Spleen (tissue), 11 donors: ENCODE measurements at regions not wholly inside any gene's neighbourhood (a gene's known extent, or its start where the extent isn't known, plus 50 kb on each side); places are given as distances from the start of the nearest gene placed in this dataset.

Experiments
- DNase-seq: peaks from one replicate; pipeline ENCODE4 v3.0.0-alpha.2; 2020
- H3K27ac ChIP-seq, 8 donors: fragments of 200-600 bp; sonication (generic) in 7 of 8; 1 replicate in 4 of 8; 2 replicates in 4 of 8; pipeline versions ENCODE4 v1.5.0 to v1.8.0; 2016 to 2021; ENCODE audit warnings: inconsistent platforms in 4 of 8, mild to moderate bottlenecking in 4 of 8, moderate library complexity in 1 of 8
- H3K27me3 ChIP-seq, 7 donors: fragments of 200-600 bp; sonication (generic) in 6 of 7; replicated peaks in 1 of 7; 1 replicate in 4 of 7; 2 replicates in 3 of 7; pipeline versions ENCODE4 v1.5.0 to v1.8.0; 2016 to 2021; ENCODE audit warnings: inconsistent platforms in 3 of 7, mild to moderate bottlenecking in 1 of 7
- H3K36me3 ChIP-seq, 6 donors: fragments of 200-600 bp; sonication (generic) in 5 of 6; 1 replicate in 4 of 6; 2 replicates in 2 of 6; pipeline versions ENCODE4 v1.5.0 to v1.8.0; 2016 to 2021; ENCODE audit warnings: inconsistent platforms in 2 of 6
- H3K4me1 ChIP-seq, 6 donors: fragments of 200-600 bp; sonication (generic) in 5 of 6; 1 replicate in 3 of 6; 2 replicates in 3 of 6; pipeline versions ENCODE4 v1.5.0 to v1.8.0; 2016 to 2021; ENCODE audit warnings: inconsistent platforms in 3 of 6
- H3K4me3 ChIP-seq, 8 donors: fragments of 200-600 bp; sonication (generic) in 7 of 8; 1 replicate in 4 of 8; 2 replicates in 4 of 8; pipeline versions ENCODE4 v1.5.0 to v1.8.0; 2016 to 2021; ENCODE audit warnings: inconsistent platforms in 4 of 8, mild to moderate bottlenecking in 4 of 8, moderate library complexity in 2 of 8
- H3K9me3 ChIP-seq, 8 donors: fragments of 200-600 bp; sonication (generic) in 7 of 8; 1 replicate in 4 of 8; 2 replicates in 4 of 8; pipeline versions ENCODE4 v1.5.0 to v1.8.0; 2016 to 2021; ENCODE audit warnings: inconsistent platforms in 4 of 8
- POLR2A ChIP-seq, 3 donors: fragments of 450-650 bp; IDR thresholded peaks; one replicate each; pipeline ENCODE4 v1.5.1; 2017; ENCODE audit warnings: antibody characterized with exemption in 3 of 3, mild to moderate bottlenecking in 1 of 3
- POLR2AphosphoS5 ChIP-seq, 3 donors: sonication (generic); formaldehyde crosslinking; IDR thresholded peaks; one replicate each; pipeline ENCODE4 v1.5.1; 2017; ENCODE audit warnings: antibody characterized with exemption in 3 of 3
- WGBS, 5 donors: extraction: QIAGEN DNeasy Blood & Tissue Kit in 3 of 5; methylation state at CpG; one replicate each; pipeline versions ENCODE4 v1.1.5 to v1.1.7; 2013 to 2018; 5-methylcytosine and 5-hydroxymethylcytosine counted together
- intact Hi-C: fragments of 100-400 bp; cut with DNase I; formaldehyde crosslinking; loops from one replicate; pipeline ENCODE4 v1.15.0; 2023; ENCODE audit warnings: low total_unique reads
- TF ChIP-seq, protein P1 (sequence below), 11 experiments: fragments of 200-600 bp in 7 of 11; fragments of 450-650 bp in 4 of 11; sonication (generic) in 4 of 11; IDR thresholded peaks in 8 of 11; conservative IDR thresholded peaks in 3 of 11; 1 replicate in 7 of 11; 2 replicates in 4 of 11; pipeline versions ENCODE4 v1.4.0 to v1.8.0; 2016 to 2021; ENCODE audit warnings: antibody characterized with exemption in 11 of 11, inconsistent platforms in 4 of 11, mild to moderate bottlenecking in 1 of 11
- donor health status: healthy with polysubstance abuse.
- donor health status: DM: no; HTN: no; CAD: no; lungs with moderate emphysema.
- donor health status: DM: no; HTN: no; CAD: no.
- donor health status: Bipolar disorder and iron deficiency.
- donor health status: healthy.
- donor health status: DM: no; HTN: no; CAD: no.
- donor health status: DM: yes; HTN: yes; CAD: no.

DNA sequence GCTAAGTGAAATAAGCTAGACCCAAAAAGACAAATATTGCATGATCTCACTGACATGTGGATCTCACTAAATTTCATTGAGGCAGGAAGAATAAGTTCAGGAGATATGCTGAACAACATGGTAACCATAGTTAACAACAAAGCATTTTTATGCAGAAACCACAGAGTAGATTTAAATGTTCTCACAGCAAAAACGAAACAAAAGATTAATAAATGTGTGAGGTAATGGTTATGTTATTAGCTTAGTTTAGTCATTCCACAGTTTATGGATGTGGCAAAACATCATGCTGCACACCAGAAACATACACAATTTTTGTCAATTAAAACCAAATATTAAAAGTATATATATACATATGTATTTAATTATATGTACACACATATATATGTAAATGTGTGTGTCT is 765.8 kb downstream of the SLITRK5 start:
- Histone ChIP-seq H3K27me3 (no peaks in the 10 kb centered on the region), H3K27ac (no peak overlapping the region), H3K9me3 (peaks cover 0 to 37% (median 16%) of the 10 kb centered on the region in 8 donors), H3K36me3 (no peaks in the 10 kb centered on the region), H3K4me1 (no peaks in the 10 kb centered on the region), H3K4me3 (no peak overlapping the region)
- intact Hi-C loops, result no loop called here
- WGBS, 5 donors, result 63 to 77% (median 69%) methylated on average over 1 of the region's 1 CpG
- TF ChIP-seq POLR2A (IDR thresholded peaks at IDR 0.05) (no peak), POLR2AphosphoS5 (IDR thresholded peaks at IDR 0.05) (no peak)
- TF ChIP-seq, protein P1, sequence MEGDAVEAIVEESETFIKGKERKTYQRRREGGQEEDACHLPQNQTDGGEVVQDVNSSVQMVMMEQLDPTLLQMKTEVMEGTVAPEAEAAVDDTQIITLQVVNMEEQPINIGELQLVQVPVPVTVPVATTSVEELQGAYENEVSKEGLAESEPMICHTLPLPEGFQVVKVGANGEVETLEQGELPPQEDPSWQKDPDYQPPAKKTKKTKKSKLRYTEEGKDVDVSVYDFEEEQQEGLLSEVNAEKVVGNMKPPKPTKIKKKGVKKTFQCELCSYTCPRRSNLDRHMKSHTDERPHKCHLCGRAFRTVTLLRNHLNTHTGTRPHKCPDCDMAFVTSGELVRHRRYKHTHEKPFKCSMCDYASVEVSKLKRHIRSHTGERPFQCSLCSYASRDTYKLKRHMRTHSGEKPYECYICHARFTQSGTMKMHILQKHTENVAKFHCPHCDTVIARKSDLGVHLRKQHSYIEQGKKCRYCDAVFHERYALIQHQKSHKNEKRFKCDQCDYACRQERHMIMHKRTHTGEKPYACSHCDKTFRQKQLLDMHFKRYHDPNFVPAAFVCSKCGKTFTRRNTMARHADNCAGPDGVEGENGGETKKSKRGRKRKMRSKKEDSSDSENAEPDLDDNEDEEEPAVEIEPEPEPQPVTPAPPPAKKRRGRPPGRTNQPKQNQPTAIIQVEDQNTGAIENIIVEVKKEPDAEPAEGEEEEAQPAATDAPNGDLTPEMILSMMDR (IDR thresholded peaks at IDR 0.05 in 8 of 11, conservative IDR thresholded peaks at IDR 0.05 in 3 of 11), result no peak
- no peak for DNase-seq

DNA sequence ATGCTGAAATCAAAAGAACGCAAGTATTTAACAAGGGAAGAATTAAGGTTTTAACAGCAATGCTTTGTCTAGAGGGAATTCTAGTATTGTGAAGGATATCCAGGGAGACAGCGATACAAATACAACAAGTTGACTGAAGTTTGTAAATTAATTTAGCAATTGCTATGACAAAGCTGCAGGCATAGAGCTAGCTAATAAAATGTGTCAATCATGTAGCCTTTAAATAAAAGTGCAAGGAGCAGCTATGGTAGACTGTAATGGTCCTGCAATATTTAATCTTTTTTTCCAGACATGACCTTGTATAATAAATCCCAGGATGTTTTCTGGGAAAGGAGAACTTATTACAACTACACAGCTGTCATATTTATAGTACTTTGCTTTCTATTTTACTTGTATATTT is 779.3 kb downstream of the SLITRK5 start:
- TF ChIP-seq, protein P1 (IDR thresholded peaks at IDR 0.05 in 8 of 11, conservative IDR thresholded peaks at IDR 0.05 in 3 of 11), result no peak
- no peak for TF ChIP-seq POLR2A (IDR thresholded peaks at IDR 0.05)
- no peak for TF ChIP-seq POLR2AphosphoS5 (IDR thresholded peaks at IDR 0.05)
- DNase-seq, result no peak
- Histone ChIP-seq H3K9me3 (peaks cover 0 to 25% (median 2%) of the 10 kb centered on the region in 8 donors), H3K36me3 (no peaks in the 10 kb centered on the region), H3K4me3 (no peak overlapping the region), H3K27ac (no peak overlapping the region), H3K27me3 (no peaks in the 10 kb centered on the region), H3K4me1 (no peaks in the 10 kb centered on the region)
- intact Hi-C loops, result no loop called here
- WGBS, 5 donors, result 44 to 86% (median 70%) methylated on average over 2 of the region's 2 CpGs

DNA sequence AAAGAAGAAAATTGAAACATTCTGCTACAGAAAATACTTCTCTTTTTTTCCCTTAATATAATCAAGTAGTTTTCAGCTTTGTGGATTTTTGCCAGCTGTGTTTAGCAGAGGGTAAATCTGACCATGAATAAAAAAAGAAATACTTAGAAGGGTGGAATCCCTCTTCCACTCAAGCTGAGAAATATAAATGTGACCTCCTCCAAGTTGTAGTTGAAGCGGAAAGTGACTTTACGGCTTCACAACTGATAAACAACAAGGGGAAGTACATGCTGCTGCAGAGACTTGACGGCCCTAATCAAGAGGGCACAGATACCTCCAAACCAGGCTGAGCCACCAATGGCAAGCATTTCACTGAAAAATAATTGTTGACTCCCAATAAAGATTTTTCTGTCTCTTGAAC is 785.0 kb downstream of the SLITRK5 start:
- intact Hi-C loops, result no loop called here
- no peak for TF ChIP-seq POLR2AphosphoS5 (IDR thresholded peaks at IDR 0.05)
- no peak for TF ChIP-seq POLR2A (IDR thresholded peaks at IDR 0.05)
- TF ChIP-seq, protein P1 (IDR thresholded peaks at IDR 0.05 in 8 of 11, conservative IDR thresholded peaks at IDR 0.05 in 3 of 11), result no peak
- H3K4me3 ChIP-seq, result no peak overlapping the region
- no peaks in the 10 kb centered on the region for H3K36me3 ChIP-seq
- H3K27me3 ChIP-seq, result no peaks in the 10 kb centered on the region
- no peak for DNase-seq
- peaks cover 0 to 9% (median 0%) of the 10 kb centered on the region in 6 donors for H3K4me1 ChIP-seq
- H3K27ac ChIP-seq, result no peak overlapping the region
- peaks cover 0 to 7% (median 0%) of the 10 kb centered on the region in 8 donors for H3K9me3 ChIP-seq
- 22 to 38% (median 27%) methylated on average over 3 of the region's 3 CpGs for WGBS, 5 donors

DNA sequence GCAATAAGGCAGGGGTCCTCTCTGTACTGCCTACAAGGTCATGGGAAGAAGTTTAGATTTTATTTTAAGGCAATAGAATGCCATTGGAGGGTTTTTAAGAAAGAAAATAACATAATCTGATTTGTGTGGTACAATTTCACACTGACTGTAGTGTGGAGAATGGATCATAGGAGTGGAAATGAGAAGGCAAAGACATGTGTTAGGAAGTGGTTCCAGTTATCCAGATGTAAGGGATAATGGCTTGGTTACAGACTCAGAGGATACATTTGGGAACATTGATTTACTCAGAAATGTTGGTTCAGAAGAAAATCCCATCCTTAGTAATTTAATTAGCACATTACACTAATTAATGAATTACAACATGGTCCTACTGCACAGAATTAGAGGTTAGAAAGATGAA is 788.2 kb downstream of the SLITRK5 start:
- Histone ChIP-seq H3K27me3 (no peaks in the 10 kb centered on the region), H3K36me3 (no peaks in the 10 kb centered on the region), H3K9me3 (no peaks in the 10 kb centered on the region), H3K4me3 (no peak overlapping the region), H3K4me1 (peaks cover 0 to 9% (median 0%) of the 10 kb centered on the region in 6 donors), H3K27ac (no peak overlapping the region)
- DNase-seq, result no peak
- intact Hi-C loops, result no loop called here
- no peak for TF ChIP-seq POLR2A (IDR thresholded peaks at IDR 0.05)
- TF ChIP-seq, protein P1 (IDR thresholded peaks at IDR 0.05 in 8 of 11, conservative IDR thresholded peaks at IDR 0.05 in 3 of 11), result no peak
- no peak for TF ChIP-seq POLR2AphosphoS5 (IDR thresholded peaks at IDR 0.05)
